Thyroid gland (tissue), 4 donors: ENCODE measurements at regions not wholly inside any gene's neighbourhood (a gene's known extent, or its start where the extent isn't known, plus 50 kb on each side); places are given as distances from the start of the nearest gene placed in this dataset.

ENCODE experiments used
- DNase-seq, 2 donors: peaks; one replicate each; pipeline ENCODE4 v3.0.0-alpha.2; 2019
- H3K27ac ChIP-seq, 3 donors: fragments of 200-600 bp; sonication (generic); 1 replicate in 2 of 3; 2 replicates in 1 of 3; pipeline ENCODE4 v1.5.1; 2016 to 2019; ENCODE audit warnings: mild to moderate bottlenecking in 1 of 3, moderate library complexity in 1 of 3
- H3K27me3 ChIP-seq: fragments of 200-600 bp; sonication (generic); one replicate; pipeline ENCODE4 v1.5.1; 2019
- H3K36me3 ChIP-seq, 2 donors: fragments of 200-600 bp; sonication (generic); one replicate each; pipeline ENCODE4 v1.5.1; 2016 to 2019
- H3K4me1 ChIP-seq, 2 donors: fragments of 200-600 bp; sonication (generic); one replicate each; pipeline ENCODE4 v1.5.1; 2017 to 2019
- H3K4me3 ChIP-seq, 3 donors: fragments of 200-600 bp; sonication (generic); replicated peaks in 1 of 3; 1 replicate in 2 of 3; 2 replicates in 1 of 3; pipeline ENCODE4 v1.5.1; 2016; ENCODE audit warnings: mild to moderate bottlenecking in 1 of 3
- H3K9me3 ChIP-seq: fragments of 200-600 bp; sonication (generic); one replicate; pipeline ENCODE4 v1.5.1; 2017
- POLR2A ChIP-seq, 2 donors: fragments of 450-650 bp; IDR thresholded peaks; one replicate each; pipeline ENCODE4 v1.6.1; 2017; ENCODE audit warnings: antibody characterized with exemption in 2 of 2, mild to moderate bottlenecking in 2 of 2, moderate library complexity in 1 of 2
- WGBS, 2 donors: methylation state at CpG; one replicate each; pipeline ENCODE4 v1.1.5; 2017; 5-methylcytosine and 5-hydroxymethylcytosine counted together
- intact Hi-C: fragments of 100-400 bp; cut with DNase I; formaldehyde crosslinking; loops from one replicate; pipeline ENCODE4 v1.15.1; 2023
- TF ChIP-seq, protein P1 (sequence below), 6 experiments: fragments of 200-600 bp in 3 of 6; fragments of 450-650 bp in 3 of 6; sonication (generic) in 3 of 6; IDR thresholded peaks; one replicate each; pipeline ENCODE4 v1.5.1; 2016 to 2019; ENCODE audit warnings: antibody characterized with exemption in 6 of 6, mild to moderate bottlenecking in 2 of 6, inconsistent platforms in 1 of 6, moderate library complexity in 1 of 6

DNA sequence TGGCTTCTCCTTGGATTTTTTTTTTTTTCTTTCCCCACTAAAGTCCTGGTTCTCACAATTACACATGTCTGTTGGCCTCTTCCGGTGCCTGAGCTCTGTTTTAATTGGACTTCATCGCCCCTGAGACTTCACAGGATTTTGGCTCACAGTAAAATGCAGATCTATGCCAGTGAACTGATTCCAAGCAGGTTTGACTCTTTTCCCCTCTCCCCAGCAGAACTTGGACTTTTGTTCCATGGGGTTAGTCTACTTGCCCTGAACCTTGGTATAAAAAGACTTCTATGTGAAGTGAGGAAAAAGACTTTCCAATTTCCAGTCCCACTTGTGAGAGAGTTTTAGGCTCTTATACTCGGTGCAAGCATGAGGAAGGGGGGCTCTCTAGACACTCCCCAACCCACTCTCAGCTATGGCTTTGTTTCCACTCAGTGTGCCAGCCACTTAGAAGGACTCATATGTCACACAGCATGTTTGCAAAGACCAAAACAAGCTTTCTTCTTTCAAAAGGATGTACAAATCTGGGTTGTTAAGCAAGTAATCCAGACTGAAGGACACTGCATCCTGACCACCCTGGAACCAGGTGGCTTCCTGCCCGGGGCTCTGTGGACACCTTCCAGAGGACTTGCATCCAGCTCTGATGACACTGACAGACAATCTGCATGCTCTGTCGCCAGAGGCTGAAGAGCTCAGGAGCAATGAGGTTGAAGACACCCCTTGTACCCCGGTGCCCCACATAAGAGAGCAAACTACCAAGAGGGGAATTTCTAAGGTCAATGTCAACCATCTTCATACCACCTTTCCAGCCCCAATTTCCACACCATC is 221.9 kb upstream of the EGLN3 start:
- DNase-seq, result no peak
- no peaks in the 10 kb centered on the region for H3K36me3 ChIP-seq
- TF ChIP-seq, protein P1, sequence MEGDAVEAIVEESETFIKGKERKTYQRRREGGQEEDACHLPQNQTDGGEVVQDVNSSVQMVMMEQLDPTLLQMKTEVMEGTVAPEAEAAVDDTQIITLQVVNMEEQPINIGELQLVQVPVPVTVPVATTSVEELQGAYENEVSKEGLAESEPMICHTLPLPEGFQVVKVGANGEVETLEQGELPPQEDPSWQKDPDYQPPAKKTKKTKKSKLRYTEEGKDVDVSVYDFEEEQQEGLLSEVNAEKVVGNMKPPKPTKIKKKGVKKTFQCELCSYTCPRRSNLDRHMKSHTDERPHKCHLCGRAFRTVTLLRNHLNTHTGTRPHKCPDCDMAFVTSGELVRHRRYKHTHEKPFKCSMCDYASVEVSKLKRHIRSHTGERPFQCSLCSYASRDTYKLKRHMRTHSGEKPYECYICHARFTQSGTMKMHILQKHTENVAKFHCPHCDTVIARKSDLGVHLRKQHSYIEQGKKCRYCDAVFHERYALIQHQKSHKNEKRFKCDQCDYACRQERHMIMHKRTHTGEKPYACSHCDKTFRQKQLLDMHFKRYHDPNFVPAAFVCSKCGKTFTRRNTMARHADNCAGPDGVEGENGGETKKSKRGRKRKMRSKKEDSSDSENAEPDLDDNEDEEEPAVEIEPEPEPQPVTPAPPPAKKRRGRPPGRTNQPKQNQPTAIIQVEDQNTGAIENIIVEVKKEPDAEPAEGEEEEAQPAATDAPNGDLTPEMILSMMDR (IDR thresholded peaks at IDR 0.05), result no peak
- TF ChIP-seq POLR2A (IDR thresholded peaks at IDR 0.05), result no peak
- peaks cover 0 to 5% of the 10 kb centered on the region in 2 donors for H3K4me1 ChIP-seq
- intact Hi-C loops, result no loop called here
- 33 to 57% methylated on average over 6 of the region's 6 CpGs for WGBS, 2 donors
- no peaks in the 10 kb centered on the region for H3K9me3 ChIP-seq
- H3K4me3 ChIP-seq, result no peak overlapping the region
- no peak overlapping the region for H3K27ac ChIP-seq
- no peaks in the 10 kb centered on the region for H3K27me3 ChIP-seq

DNA sequence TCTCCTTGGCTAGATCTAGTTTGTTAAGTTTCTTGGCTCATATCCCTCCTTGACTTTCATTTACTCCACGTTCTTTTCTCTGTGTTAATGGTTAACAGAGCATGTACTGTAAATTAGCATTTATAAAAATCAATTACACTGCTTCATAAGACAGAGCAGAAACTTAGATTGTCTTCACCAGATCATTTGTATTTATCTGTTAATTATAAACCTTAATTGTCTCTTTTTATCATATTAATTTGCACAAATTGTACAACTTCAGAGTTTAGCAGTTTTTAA is 221.2 kb upstream of the EGLN3 start:
- H3K36me3 ChIP-seq, result no peaks in the 10 kb centered on the region
- H3K4me3 ChIP-seq, result no peak overlapping the region
- no peak overlapping the region for H3K27ac ChIP-seq
- DNase-seq, result no peak
- no peak for TF ChIP-seq POLR2A (IDR thresholded peaks at IDR 0.05)
- TF ChIP-seq, protein P1 (IDR thresholded peaks at IDR 0.05), result no peak
- intact Hi-C loops, result no loop called here
- no peaks in the 10 kb centered on the region for H3K9me3 ChIP-seq
- H3K4me1 ChIP-seq, result peaks cover 0 to 5% of the 10 kb centered on the region in 2 donors
- H3K27me3 ChIP-seq, result no peaks in the 10 kb centered on the region
- 52 to 54% methylated on average over 1 of the region's 1 CpG for WGBS, 2 donors

DNA sequence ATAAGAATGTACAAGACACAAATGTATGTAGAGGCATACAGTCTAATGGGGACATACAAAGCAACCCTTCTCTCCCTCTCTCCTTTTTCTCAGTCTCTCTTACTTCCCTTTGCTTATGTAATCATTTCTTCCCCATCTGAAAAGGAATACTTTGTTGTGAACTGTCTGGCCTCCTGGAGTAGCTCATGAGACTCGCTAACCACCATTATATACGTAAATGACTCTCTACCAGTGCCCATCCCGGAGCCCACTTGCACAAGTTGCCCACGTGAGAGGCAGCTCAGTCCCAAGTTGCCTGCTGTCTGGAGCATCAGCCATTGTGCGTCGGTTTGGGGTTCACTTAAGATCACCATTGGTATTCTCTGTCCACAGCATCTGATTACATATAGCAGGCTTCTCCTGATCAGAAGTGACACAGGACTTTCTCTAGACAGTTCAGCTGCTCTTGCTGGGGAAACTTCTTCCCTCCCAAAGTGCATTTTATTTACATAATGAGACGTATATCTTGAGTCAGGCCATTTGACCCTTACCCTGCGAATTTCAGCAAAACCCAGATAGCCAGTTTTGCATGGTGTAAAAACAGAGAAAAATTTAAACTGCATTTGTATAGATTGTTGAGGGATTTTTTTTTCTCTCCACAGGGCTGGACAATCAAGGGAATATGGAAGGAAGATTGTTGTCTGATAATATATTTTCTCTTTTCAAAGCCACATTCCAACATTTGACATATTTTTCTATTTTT is 220.7 kb upstream of the EGLN3 start:
- Histone ChIP-seq H3K27ac (no peak overlapping the region), H3K4me1 (peaks cover 0 to 5% of the 10 kb centered on the region in 2 donors), H3K9me3 (no peaks in the 10 kb centered on the region), H3K27me3 (no peaks in the 10 kb centered on the region), H3K36me3 (no peaks in the 10 kb centered on the region), H3K4me3 (no peak overlapping the region)
- no peak for DNase-seq
- no peak for TF ChIP-seq POLR2A (IDR thresholded peaks at IDR 0.05)
- TF ChIP-seq, protein P1 (IDR thresholded peaks at IDR 0.05), result no peak
- WGBS, 2 donors, result 83 to 86% methylated on average over 8 of the region's 8 CpGs
- intact Hi-C loops, result no loop called here

DNA sequence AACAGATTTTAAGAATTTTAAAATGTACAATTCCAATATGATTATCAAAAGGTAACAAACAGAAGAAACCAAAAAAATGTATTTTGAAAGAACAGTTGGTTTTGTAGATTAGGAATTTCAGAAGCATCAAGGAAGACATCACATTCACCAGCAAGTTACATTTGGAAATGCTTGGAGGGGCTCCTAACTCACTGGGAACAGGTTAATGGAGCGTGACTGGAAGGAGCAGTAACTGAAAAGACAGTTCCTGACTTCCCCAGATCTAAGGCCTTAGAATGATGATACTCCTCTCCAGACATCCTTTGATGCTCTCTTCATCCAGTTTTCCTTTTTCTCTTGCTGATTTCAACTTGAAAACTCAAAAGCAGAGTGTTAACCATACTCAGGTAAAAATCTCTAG is 220.0 kb upstream of the EGLN3 start:
- peaks cover 0 to 5% of the 10 kb centered on the region in 2 donors for H3K4me1 ChIP-seq
- no peak for TF ChIP-seq POLR2A (IDR thresholded peaks at IDR 0.05)
- TF ChIP-seq, protein P1 (IDR thresholded peaks at IDR 0.05), result no peak
- H3K36me3 ChIP-seq, result no peaks in the 10 kb centered on the region
- intact Hi-C loops, result no loop called here
- H3K27me3 ChIP-seq, result no peaks in the 10 kb centered on the region
- WGBS, 2 donors, result 86 to 90% methylated on average over 1 of the region's 1 CpG
- no peak overlapping the region for H3K27ac ChIP-seq
- no peaks in the 10 kb centered on the region for H3K9me3 ChIP-seq
- H3K4me3 ChIP-seq, result no peak overlapping the region
- no peak for DNase-seq

DNA sequence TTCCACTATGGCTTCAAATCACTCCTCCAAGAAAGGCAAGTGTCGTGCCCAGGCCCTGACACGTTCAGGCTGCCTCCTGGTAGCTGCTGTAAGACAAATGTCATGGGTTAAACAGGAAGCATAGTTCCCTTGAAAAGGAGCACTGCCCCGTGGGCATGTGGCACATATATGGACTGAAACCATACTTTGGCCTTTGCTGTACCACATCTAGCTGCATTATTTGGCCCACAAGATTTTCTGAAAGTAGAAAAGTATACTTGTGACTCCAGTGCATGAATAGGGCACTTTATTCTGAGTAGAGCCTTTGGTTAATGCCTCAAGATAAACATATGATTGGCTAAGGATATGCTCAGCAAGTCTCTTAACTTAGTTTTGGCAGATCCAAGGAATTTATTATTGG is 218.7 kb upstream of the EGLN3 start:
- no peak overlapping the region for H3K4me3 ChIP-seq
- H3K27ac ChIP-seq, result no peak overlapping the region
- no peaks in the 10 kb centered on the region for H3K9me3 ChIP-seq
- no peak for DNase-seq
- no peaks in the 10 kb centered on the region for H3K27me3 ChIP-seq
- TF ChIP-seq, protein P1 (IDR thresholded peaks at IDR 0.05), result no peak
- TF ChIP-seq POLR2A (IDR thresholded peaks at IDR 0.05), result no peak
- no peaks in the 10 kb centered on the region for H3K36me3 ChIP-seq
- H3K4me1 ChIP-seq, result peaks cover 0 to 5% of the 10 kb centered on the region in 2 donors
- 84 to 86% methylated on average over 3 of the region's 3 CpGs for WGBS, 2 donors
- intact Hi-C loops, result no loop called here
